H1 (cell line): ENCODE measurements at regions not wholly inside any gene's neighbourhood (a gene's known extent, or its start where the extent isn't known, plus 50 kb on each side); places are given as distances from the start of the nearest gene placed in this dataset.

Experiments used
- POLR2AphosphoS5 ChIP-seq: IDR thresholded peaks from 2 replicates; pipeline ENCODE4 v1.6.1; 2011; ENCODE audit warnings: low read depth, low read length
- POU5F1 ChIP-seq: IDR thresholded peaks from 2 replicates; pipeline ENCODE4 v1.6.1; 2011; ENCODE audit warnings: low read depth, mild to moderate bottlenecking, low read length, moderate library complexity
- RBBP5 ChIP-seq: IDR thresholded peaks from 2 replicates; pipeline ENCODE4 v1.7.1; 2012; ENCODE audit warnings: low read depth, mild to moderate bottlenecking, inconsistent platforms, low read length, moderate library complexity, borderline replicate concordance
- TBP ChIP-seq: IDR thresholded peaks from 2 replicates; pipeline ENCODE4 v1.6.1; 2011; ENCODE audit warnings: low read depth, low read length, improper control_type of control experiment

DNA sequence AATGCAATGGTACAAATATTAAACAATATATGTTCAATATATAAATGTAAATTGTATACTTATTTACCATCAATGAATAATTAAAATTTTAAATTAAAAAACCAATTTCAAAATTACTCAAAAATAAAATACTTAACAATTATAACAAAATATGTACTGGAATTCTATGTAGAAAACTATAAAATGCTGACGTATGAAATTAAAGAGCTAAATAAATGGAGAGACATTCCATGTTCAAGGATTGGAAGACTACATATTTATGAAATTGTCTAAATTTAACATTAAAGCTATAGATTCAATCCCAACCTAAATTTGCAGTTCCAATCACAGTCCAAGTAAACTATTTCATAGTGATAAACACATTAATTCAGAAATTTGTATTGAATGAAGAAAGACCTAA, 1522.4 kb downstream of the SI start (continued):
- no peak for TF ChIP-seq POLR2AphosphoS5
- no peak for TF ChIP-seq POU5F1
- no peak for TF ChIP-seq RBBP5
- no peak for TF ChIP-seq TBP
- TF ChIP-seq, all 59 proteins: peak for 0
